ENCODE measurements at regions not wholly inside any gene's neighbourhood (a gene's known extent, or its start where the extent isn't known, plus 50 kb on each side); places are given as distances from the start of the nearest gene placed in this dataset.

DNA sequence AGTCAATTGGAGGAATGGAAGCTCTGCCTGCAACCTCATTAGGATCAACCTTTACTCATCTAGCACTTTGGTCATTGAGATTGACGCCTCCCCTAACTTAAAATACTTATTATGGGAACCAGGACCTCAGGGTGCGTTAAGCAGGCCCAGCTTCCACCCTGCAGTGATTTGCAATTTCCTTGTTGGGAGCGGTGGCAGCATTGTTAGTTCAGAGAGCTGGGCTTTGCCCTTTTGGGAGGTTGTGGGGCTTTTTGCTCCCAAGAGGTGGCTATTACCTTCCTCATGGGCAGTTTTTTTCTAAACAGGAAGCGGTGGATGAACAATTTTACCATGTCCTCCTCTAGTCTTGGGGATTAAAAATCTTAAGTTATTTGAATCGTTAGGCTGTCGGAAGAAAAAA lies 60.9 kb downstream of the TMEM215 start:
- Histone ChIP-seq H3K4me3 (no peak overlapping the region), H4K20me1 (replicated peaks; ENCODE audit: insufficient read depth) (no peaks in the 10 kb centered on the region), H3K36me3 (ENCODE audit: insufficient read depth) (no peaks in the 10 kb centered on the region), H3K4me1 (ENCODE audit: insufficient read depth) (peaks cover 8% of the 10 kb centered on the region; the same call in 1 of the 2 replicates), H3K27ac (ENCODE audit: low read depth) (no peak overlapping the region), H3K27me3 (ENCODE audit: insufficient read depth) (no peaks in the 10 kb centered on the region), H2AFZ (peak overlapping the region; percentile 85; the same call in 1 of the 2 replicates), H3K9me2 (ENCODE audit: insufficient read depth) (0 out of 2 replicates have a peak, but pooled peaks cover 3% of the 10 kb centered on the region), H3K4me2 (no peak overlapping the region), H3K79me2 (replicated peaks; ENCODE audit: insufficient read depth) (no peaks in the 10 kb centered on the region), H3F3A (replicated peaks; ENCODE audit: low read depth) (no peaks in the 10 kb centered on the region)
- peak; percentile 46; the same call in 2 of the 3 replicates for ATAC-seq
- peak overlapping the region; percentile 68 for H3K27ac Mint-ChIP-seq
- no peak overlapping the region for H3K4me3 Mint-ChIP-seq
- H3K27me3 Mint-ChIP-seq (ENCODE audit: insufficient read depth, low read depth, poor library complexity) = no peaks in the 10 kb centered on the region
- TF ChIP-seq CTCF (conservative IDR thresholded peaks at IDR 0.05; ENCODE audit: low read depth in 2 of 2) (no peak), JUNB (IDR thresholded peaks at IDR 0.05; ENCODE audit: unreplicated experiment) (no peak), ZNF114 (CRISPR knock-in tag; IDR thresholded peaks at IDR 0.05) (no peak), POLR2AphosphoS5 (IDR thresholded peaks at IDR 0.05; ENCODE audit: low read depth) (no peak), CREB1 (CRISPR knock-in tag; IDR thresholded peaks at IDR 0.05; ENCODE audit: low read depth) (no peak), ZNF331 (CRISPR knock-in tag; IDR thresholded peaks at IDR 0.05; ENCODE audit: low read depth) (no peak), REST (IDR thresholded peaks at IDR 0.05; ENCODE audit: unreplicated experiment) (no peak), STAT1 (IDR thresholded peaks at IDR 0.05; ENCODE audit: unreplicated experiment) (no peak), NANOG (IDR thresholded peaks at IDR 0.05; ENCODE audit: borderline replicate concordance) (no peak), EZH2 (IDR thresholded peaks at IDR 0.05; ENCODE audit: low read depth, unreplicated experiment) (no peak), ZNF462 (CRISPR knock-in tag; IDR thresholded peaks at IDR 0.05) (no peak), EZH2phosphoT487 (IDR thresholded peaks at IDR 0.05; ENCODE audit: unreplicated experiment) (no peak)
- TF ChIP-seq, protein P1, sequence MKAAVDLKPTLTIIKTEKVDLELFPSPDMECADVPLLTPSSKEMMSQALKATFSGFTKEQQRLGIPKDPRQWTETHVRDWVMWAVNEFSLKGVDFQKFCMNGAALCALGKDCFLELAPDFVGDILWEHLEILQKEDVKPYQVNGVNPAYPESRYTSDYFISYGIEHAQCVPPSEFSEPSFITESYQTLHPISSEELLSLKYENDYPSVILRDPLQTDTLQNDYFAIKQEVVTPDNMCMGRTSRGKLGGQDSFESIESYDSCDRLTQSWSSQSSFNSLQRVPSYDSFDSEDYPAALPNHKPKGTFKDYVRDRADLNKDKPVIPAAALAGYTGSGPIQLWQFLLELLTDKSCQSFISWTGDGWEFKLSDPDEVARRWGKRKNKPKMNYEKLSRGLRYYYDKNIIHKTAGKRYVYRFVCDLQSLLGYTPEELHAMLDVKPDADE (IDR thresholded peaks at IDR 0.05) = no peak
- H3K9me3 Mint-ChIP-seq = no peaks in the 10 kb centered on the region; the same call in 2 of the 3 replicates
- H3K36me3 Mint-ChIP-seq (ENCODE audit: low read depth) = no peaks in the 10 kb centered on the region
- peaks cover 13% of the 10 kb centered on the region for H3K4me1 Mint-ChIP-seq
- DNase-seq (ENCODE audit: low spot score) = no peak

Measured in GM23338 (cell line).